ENCODE measurements at regions not wholly inside any gene's neighbourhood (a gene's known extent, or its start where the extent isn't known, plus 50 kb on each side); places are given as distances from the start of the nearest gene placed in this dataset.

DNA sequence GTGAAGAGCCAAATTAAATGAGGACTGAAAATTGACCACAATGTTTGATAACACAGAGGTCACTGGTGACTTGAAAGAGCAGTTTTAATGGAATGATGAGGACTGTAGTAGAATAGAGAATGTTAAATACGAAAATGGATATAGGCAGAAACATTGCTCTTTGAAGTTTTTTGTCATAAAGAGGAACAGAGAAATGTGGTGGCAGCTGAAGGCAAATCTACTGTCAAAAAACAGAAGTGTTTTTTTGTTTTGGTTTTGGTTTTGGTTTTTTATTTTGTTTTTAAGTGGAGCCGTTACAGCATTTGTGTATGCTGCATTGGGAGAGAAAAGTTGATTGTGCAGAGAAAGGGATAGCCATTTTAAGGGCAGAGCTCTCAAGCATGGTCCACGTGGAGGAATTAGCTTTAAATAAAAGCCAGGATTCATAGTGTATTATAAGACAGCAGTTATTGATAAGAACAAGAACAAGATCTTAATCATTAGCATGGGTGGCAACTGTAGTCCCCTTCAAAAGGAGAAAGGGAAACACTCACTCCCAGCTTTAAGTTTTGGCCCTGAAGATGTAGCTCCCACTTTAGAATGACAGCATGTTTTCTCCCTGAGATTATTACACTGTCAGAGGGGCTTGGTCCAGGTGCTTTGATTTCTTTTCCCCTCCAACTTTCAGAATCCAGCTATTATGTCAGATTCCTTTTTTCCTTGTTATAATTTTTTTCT, 156.7 kb upstream of the BET1 start (continued):
- TF ChIP-seq, protein P1, sequence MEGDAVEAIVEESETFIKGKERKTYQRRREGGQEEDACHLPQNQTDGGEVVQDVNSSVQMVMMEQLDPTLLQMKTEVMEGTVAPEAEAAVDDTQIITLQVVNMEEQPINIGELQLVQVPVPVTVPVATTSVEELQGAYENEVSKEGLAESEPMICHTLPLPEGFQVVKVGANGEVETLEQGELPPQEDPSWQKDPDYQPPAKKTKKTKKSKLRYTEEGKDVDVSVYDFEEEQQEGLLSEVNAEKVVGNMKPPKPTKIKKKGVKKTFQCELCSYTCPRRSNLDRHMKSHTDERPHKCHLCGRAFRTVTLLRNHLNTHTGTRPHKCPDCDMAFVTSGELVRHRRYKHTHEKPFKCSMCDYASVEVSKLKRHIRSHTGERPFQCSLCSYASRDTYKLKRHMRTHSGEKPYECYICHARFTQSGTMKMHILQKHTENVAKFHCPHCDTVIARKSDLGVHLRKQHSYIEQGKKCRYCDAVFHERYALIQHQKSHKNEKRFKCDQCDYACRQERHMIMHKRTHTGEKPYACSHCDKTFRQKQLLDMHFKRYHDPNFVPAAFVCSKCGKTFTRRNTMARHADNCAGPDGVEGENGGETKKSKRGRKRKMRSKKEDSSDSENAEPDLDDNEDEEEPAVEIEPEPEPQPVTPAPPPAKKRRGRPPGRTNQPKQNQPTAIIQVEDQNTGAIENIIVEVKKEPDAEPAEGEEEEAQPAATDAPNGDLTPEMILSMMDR (tag by site-specific recombination; IDR thresholded peaks at IDR 0.05): no peak
- TF ChIP-seq, protein P2, sequence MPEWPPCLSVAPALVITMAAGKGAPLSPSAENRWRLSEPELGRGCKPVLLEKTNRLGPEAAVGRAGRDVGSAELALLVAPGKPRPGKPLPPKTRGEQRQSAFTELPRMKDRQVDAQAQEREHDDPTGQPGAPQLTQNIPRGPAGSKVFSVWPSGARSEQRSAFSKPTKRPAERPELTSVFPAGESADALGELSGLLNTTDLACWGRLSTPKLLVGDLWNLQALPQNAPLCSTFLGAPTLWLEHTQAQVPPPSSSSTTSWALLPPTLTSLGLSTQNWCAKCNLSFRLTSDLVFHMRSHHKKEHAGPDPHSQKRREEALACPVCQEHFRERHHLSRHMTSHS (tag by site-specific recombination; IDR thresholded peaks at IDR 0.05): no peak
- TF ChIP-seq PRDM10 (tag by site-specific recombination; IDR thresholded peaks at IDR 0.05): no peak
- no peak for TF ChIP-seq ZNF114 (tag by site-specific recombination; IDR thresholded peaks at IDR 0.05)
- no peak for TF ChIP-seq MZF1 (tag by site-specific recombination; IDR thresholded peaks at IDR 0.05; ENCODE audit: borderline replicate concordance)

GRCh38 chr7:94161476-94161875, 157.3 kb upstream of the BET1 start:
- POLR2A ChIA-PET: no interaction called here
- TF ChIP-seq ZNF747 (tag by site-specific recombination; IDR thresholded peaks at IDR 0.05) (no peak), ZNF776 (tag by site-specific recombination; IDR thresholded peaks at IDR 0.05; ENCODE audit: borderline replicate concordance) (no peak), ZNF114 (tag by site-specific recombination; IDR thresholded peaks at IDR 0.05) (no peak), ZBTB26 (tag by site-specific recombination; optimal IDR thresholded peaks at IDR 0.05) (no peak), ZNF830 (tag by site-specific recombination; IDR thresholded peaks at IDR 0.05; ENCODE audit: low read depth) (no peak), ZNF791 (tag by site-specific recombination; IDR thresholded peaks at IDR 0.05) (no peak), ZNF514 (tag by site-specific recombination; IDR thresholded peaks at IDR 0.05) (no peak), ZNF777 (tag by site-specific recombination; IDR thresholded peaks at IDR 0.05; ENCODE audit: borderline replicate concordance) (no peak), ZBTB8A (tag by site-specific recombination; IDR thresholded peaks at IDR 0.05) (no peak), ZNF76 (tag by site-specific recombination; IDR thresholded peaks at IDR 0.05; ENCODE audit: borderline replicate concordance, low read depth) (no peak)
- TF ChIP-seq, protein P3, sequence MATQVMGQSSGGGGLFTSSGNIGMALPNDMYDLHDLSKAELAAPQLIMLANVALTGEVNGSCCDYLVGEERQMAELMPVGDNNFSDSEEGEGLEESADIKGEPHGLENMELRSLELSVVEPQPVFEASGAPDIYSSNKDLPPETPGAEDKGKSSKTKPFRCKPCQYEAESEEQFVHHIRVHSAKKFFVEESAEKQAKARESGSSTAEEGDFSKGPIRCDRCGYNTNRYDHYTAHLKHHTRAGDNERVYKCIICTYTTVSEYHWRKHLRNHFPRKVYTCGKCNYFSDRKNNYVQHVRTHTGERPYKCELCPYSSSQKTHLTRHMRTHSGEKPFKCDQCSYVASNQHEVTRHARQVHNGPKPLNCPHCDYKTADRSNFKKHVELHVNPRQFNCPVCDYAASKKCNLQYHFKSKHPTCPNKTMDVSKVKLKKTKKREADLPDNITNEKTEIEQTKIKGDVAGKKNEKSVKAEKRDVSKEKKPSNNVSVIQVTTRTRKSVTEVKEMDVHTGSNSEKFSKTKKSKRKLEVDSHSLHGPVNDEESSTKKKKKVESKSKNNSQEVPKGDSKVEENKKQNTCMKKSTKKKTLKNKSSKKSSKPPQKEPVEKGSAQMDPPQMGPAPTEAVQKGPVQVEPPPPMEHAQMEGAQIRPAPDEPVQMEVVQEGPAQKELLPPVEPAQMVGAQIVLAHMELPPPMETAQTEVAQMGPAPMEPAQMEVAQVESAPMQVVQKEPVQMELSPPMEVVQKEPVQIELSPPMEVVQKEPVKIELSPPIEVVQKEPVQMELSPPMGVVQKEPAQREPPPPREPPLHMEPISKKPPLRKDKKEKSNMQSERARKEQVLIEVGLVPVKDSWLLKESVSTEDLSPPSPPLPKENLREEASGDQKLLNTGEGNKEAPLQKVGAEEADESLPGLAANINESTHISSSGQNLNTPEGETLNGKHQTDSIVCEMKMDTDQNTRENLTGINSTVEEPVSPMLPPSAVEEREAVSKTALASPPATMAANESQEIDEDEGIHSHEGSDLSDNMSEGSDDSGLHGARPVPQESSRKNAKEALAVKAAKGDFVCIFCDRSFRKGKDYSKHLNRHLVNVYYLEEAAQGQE (tag by site-specific recombination; IDR thresholded peaks at IDR 0.05): no peak
- TF ChIP-seq, protein P4, sequence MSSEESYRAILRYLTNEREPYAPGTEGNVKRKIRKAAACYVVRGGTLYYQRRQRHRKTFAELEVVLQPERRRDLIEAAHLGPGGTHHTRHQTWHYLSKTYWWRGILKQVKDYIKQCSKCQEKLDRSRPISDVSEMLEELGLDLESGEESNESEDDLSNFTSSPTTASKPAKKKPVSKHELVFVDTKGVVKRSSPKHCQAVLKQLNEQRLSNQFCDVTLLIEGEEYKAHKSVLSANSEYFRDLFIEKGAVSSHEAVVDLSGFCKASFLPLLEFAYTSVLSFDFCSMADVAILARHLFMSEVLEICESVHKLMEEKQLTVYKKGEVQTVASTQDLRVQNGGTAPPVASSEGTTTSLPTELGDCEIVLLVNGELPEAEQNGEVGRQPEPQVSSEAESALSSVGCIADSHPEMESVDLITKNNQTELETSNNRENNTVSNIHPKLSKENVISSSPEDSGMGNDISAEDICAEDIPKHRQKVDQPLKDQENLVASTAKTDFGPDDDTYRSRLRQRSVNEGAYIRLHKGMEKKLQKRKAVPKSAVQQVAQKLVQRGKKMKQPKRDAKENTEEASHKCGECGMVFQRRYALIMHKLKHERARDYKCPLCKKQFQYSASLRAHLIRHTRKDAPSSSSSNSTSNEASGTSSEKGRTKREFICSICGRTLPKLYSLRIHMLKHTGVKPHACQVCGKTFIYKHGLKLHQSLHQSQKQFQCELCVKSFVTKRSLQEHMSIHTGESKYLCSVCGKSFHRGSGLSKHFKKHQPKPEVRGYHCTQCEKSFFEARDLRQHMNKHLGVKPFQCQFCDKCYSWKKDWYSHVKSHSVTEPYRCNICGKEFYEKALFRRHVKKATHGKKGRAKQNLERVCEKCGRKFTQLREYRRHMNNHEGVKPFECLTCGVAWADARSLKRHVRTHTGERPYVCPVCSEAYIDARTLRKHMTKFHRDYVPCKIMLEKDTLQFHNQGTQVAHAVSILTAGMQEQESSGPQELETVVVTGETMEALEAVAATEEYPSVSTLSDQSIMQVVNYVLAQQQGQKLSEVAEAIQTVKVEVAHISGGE (tag by site-specific recombination; conservative IDR thresholded peaks at IDR 0.05; ENCODE audit: low read depth): no peak
- Histone ChIP-seq H3K4me3 (ENCODE audit: low read depth, low read length) (no peak overlapping the region), H3K36me3 (ENCODE audit: control insufficient read depth in 2 of 2, insufficient read depth in 1 of 2, low read length in 2 of 2) (no peaks in the 10 kb centered on the region), H3K4me1 (ENCODE audit: control insufficient read depth, insufficient read depth, low read length) (no peaks in the 10 kb centered on the region), H3K9me3 (ENCODE audit: control insufficient read depth, insufficient read depth, low read depth, low read length) (no peaks in the 10 kb centered on the region), H3K27ac (ENCODE audit: extremely low read depth, low read depth, low read length) (no peak overlapping the region)
- CTCF ChIA-PET: no interaction called here
